Panc1 (cell line): ENCODE measurements at regions not wholly inside any gene's neighbourhood (a gene's known extent, or its start where the extent isn't known, plus 50 kb on each side); places are given as distances from the start of the nearest gene placed in this dataset.

Experiments
- ATAC-seq: fragments of 200-7000 bp; cut with Tn5 transposase; 2 replicates; pipeline ENCODE4 v1.9.1; 2020; ENCODE audit warnings: mild to moderate bottlenecking, moderate library complexity
- BruUV-seq: library from RNA; stranded (reverse); fragments of 400-500 nt; replicated peaks from 2 replicates; lab custom pipeline; 2021; lab: Mats Ljungman, UMichigan
- CTCF ChIA-PET: fragments of 300-600 bp; sonication (Branson Sonifier 250); formaldehyde crosslinking; loops from one replicate; lab custom pipeline; 2022; ENCODE audit warnings: antibody characterized with exemption; lab: Charles Lee
- POLR2A ChIA-PET: fragments of 300-600 bp; sonication (Branson Sonifier 250); formaldehyde crosslinking; loops from one replicate; lab custom pipeline; 2022; ENCODE audit warnings: antibody characterized with exemption; lab: Charles Lee
- DNase-seq: peaks from one replicate; pipeline ENCODE4 v3.0.0-alpha.2; 2010; ENCODE audit warnings: low read depth, low spot score
- H3K27ac ChIP-seq: 2 replicates; pipeline ENCODE4 v1.5.1; 2011; ENCODE audit warnings: mild to moderate bottlenecking, low read length, inconsistent platforms
- H3K27me3 ChIP-seq: fragments of 200-500 bp; sonication (Bioruptor generic); 2 replicates; pipeline ENCODE4 v1.6.0; 2014; ENCODE audit warnings: low read length, inconsistent platforms; ENCODE audit not compliant: control insufficient read depth, insufficient read depth
- H3K36me3 ChIP-seq: fragments of 200-500 bp; sonication (Bioruptor generic); 2 replicates; pipeline ENCODE4 v1.5.1; 2014; ENCODE audit warnings: inconsistent platforms, mild to moderate bottlenecking, low read length, moderate library complexity; ENCODE audit not compliant: control insufficient read depth, insufficient read depth
- H3K4me1 ChIP-seq: 2 replicates; pipeline ENCODE4 v1.5.1; 2011; ENCODE audit warnings: inconsistent platforms, mild to moderate bottlenecking, low read length, moderate library complexity; ENCODE audit not compliant: control insufficient read depth, insufficient read depth
- H3K4me3 ChIP-seq, 2 experiments: 2 replicates each; pipeline ENCODE4 v1.5.1; 2011 to 2012; ENCODE audit warnings: low read depth in 2 of 2, low read length in 2 of 2, mild to moderate bottlenecking in 2 of 2, inconsistent platforms in 1 of 2, moderate library complexity in 1 of 2
- H3K9me3 ChIP-seq: fragments of 200-500 bp; sonication (Bioruptor generic); 2 replicates; pipeline ENCODE4 v1.5.1; 2014; ENCODE audit warnings: low read depth, mild to moderate bottlenecking, inconsistent platforms, low read length, moderate library complexity; ENCODE audit not compliant: control insufficient read depth, insufficient read depth
- POLR2AphosphoS5 ChIP-seq: IDR thresholded peaks from 2 replicates; pipeline ENCODE4 v1.6.1; 2012; ENCODE audit warnings: mild to moderate bottlenecking, low read depth, low read length, moderate library complexity
- SIN3A ChIP-seq: IDR thresholded peaks from 2 replicates; pipeline ENCODE4 v1.6.1; 2012; ENCODE audit warnings: low read depth, mild to moderate bottlenecking, low read length, moderate library complexity, borderline replicate concordance; ENCODE audit not compliant: insufficient read depth
- TCF7L2 ChIP-seq: IDR thresholded peaks from 2 replicates; pipeline ENCODE4 v1.6.1; 2011; ENCODE audit warnings: mild to moderate bottlenecking, low read depth, low read length, inconsistent platforms
- in situ Hi-C: cut with HindIII; loops from 2 replicates; pipeline ENCODE4 v1.10.0; 2016; ENCODE audit warnings: low sequenced_read_pairs, low pct_unique_long_range_greater_than_20kb
- intact Hi-C: fragments of 100-400 bp; cut with micrococcal nuclease; formaldehyde crosslinking; loops from one replicate; pipeline ENCODE4 v1.10.0; 2022; ENCODE audit not compliant: unreplicated experiment
- TF ChIP-seq, protein P1 (sequence below), 2 experiments: IDR thresholded peaks; 2 replicates each; pipeline ENCODE4 v1.6.1; 2011 to 2012; ENCODE audit warnings: low read depth in 2 of 2, control low read depth in 1 of 2, low read length in 1 of 2, mild to moderate bottlenecking in 1 of 2, moderate library complexity in 1 of 2; ENCODE audit not compliant: insufficient read depth in 1 of 2
- TF ChIP-seq, protein P2 (sequence below): fragments of 450-650 bp; IDR thresholded peaks from 2 replicates; pipeline ENCODE4 v1.5.1; 2017; ENCODE audit warnings: mild to moderate bottlenecking

DNA sequence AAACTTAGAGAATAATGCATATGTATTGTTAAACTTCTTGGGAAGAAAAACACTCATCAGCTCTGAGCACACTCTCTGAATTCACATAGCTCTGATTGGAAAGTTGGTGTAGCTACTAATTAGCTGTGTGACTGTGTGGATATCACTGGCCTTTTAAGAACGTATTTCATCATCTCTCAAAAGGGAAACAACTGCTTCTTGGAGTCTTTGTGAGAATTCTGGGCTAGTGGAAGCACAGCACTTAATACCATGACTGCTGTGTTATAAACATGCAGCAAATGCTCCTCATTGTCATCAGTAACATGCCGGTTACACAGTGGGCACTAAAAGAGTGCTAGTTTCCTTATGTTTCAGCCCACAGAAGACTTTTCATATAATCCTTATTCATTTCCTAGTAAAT is 220.9 kb upstream of the CSNK1A1L start:
- H3K9me3 ChIP-seq = no peaks in the 10 kb centered on the region
- CTCF ChIA-PET = no interaction called here
- POLR2A ChIA-PET = no interaction called here
- intact Hi-C loops = no loop called here
- no peak overlapping the region for H3K4me3 ChIP-seq
- no peaks in the 10 kb centered on the region for H3K36me3 ChIP-seq
- in situ Hi-C loops = no loop called here
- H3K27me3 ChIP-seq = no peaks in the 10 kb centered on the region
- TF ChIP-seq POLR2AphosphoS5 = no peak
- TF ChIP-seq TCF7L2 = no peak
- TF ChIP-seq, protein P1, sequence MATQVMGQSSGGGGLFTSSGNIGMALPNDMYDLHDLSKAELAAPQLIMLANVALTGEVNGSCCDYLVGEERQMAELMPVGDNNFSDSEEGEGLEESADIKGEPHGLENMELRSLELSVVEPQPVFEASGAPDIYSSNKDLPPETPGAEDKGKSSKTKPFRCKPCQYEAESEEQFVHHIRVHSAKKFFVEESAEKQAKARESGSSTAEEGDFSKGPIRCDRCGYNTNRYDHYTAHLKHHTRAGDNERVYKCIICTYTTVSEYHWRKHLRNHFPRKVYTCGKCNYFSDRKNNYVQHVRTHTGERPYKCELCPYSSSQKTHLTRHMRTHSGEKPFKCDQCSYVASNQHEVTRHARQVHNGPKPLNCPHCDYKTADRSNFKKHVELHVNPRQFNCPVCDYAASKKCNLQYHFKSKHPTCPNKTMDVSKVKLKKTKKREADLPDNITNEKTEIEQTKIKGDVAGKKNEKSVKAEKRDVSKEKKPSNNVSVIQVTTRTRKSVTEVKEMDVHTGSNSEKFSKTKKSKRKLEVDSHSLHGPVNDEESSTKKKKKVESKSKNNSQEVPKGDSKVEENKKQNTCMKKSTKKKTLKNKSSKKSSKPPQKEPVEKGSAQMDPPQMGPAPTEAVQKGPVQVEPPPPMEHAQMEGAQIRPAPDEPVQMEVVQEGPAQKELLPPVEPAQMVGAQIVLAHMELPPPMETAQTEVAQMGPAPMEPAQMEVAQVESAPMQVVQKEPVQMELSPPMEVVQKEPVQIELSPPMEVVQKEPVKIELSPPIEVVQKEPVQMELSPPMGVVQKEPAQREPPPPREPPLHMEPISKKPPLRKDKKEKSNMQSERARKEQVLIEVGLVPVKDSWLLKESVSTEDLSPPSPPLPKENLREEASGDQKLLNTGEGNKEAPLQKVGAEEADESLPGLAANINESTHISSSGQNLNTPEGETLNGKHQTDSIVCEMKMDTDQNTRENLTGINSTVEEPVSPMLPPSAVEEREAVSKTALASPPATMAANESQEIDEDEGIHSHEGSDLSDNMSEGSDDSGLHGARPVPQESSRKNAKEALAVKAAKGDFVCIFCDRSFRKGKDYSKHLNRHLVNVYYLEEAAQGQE (IDR thresholded peaks at IDR 0.05; ENCODE audit: insufficient read depth in 1 of 2, low read depth in 2 of 2, low read length in 1 of 2) = no peak
- no peak for TF ChIP-seq SIN3A
- TF ChIP-seq, protein P2, sequence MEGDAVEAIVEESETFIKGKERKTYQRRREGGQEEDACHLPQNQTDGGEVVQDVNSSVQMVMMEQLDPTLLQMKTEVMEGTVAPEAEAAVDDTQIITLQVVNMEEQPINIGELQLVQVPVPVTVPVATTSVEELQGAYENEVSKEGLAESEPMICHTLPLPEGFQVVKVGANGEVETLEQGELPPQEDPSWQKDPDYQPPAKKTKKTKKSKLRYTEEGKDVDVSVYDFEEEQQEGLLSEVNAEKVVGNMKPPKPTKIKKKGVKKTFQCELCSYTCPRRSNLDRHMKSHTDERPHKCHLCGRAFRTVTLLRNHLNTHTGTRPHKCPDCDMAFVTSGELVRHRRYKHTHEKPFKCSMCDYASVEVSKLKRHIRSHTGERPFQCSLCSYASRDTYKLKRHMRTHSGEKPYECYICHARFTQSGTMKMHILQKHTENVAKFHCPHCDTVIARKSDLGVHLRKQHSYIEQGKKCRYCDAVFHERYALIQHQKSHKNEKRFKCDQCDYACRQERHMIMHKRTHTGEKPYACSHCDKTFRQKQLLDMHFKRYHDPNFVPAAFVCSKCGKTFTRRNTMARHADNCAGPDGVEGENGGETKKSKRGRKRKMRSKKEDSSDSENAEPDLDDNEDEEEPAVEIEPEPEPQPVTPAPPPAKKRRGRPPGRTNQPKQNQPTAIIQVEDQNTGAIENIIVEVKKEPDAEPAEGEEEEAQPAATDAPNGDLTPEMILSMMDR = no peak
- DNase-seq (no peak), ATAC-seq (no peak)
- H3K4me1 ChIP-seq = no peaks in the 10 kb centered on the region
- no peak overlapping the region for H3K27ac ChIP-seq
- BruUV-seq = no TSS peak

DNA sequence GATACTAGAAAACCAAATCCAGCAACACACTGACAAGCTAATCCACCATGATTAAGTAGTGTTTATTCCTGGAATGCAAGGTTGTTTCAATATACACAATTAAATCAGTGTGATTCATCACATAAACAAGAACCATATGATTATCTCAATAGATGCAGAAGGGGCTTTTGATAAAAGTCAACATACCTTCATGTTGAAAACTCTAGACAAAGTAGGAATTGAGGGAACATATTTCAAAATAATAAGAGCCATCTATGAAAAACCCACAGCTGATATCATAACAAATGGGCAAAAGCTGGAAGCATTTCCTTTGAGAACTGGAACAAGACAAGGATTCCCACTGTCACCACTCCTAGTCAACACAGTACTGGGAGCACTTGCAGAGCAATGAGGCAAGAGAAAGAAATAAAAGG is 213.6 kb upstream of the CSNK1A1L start:
- ChIA-PET CTCF (no interaction called here), POLR2A (no interaction called here)
- no peaks in the 10 kb centered on the region for H3K4me1 ChIP-seq
- H3K36me3 ChIP-seq = no peaks in the 10 kb centered on the region
- DNase-seq (no peak), ATAC-seq (no peak)
- no TSS peak for BruUV-seq
- H3K27ac ChIP-seq = no peak overlapping the region
- intact Hi-C loops (no loop called here), in situ Hi-C loops (no loop called here)
- no peaks in the 10 kb centered on the region for H3K9me3 ChIP-seq
- TF ChIP-seq SIN3A (no peak), TCF7L2 (no peak), POLR2AphosphoS5 (no peak)
- TF ChIP-seq, protein P2 = no peak
- TF ChIP-seq, protein P1 (IDR thresholded peaks at IDR 0.05; ENCODE audit: insufficient read depth in 1 of 2, low read depth in 2 of 2, low read length in 1 of 2) = no peak
- no peak overlapping the region for H3K4me3 ChIP-seq
- no peaks in the 10 kb centered on the region for H3K27me3 ChIP-seq
